ENCODE measurements at regions not wholly inside any gene's neighbourhood (a gene's known extent, or its start where the extent isn't known, plus 50 kb on each side); places are given as distances from the start of the nearest gene placed in this dataset.

DNA sequence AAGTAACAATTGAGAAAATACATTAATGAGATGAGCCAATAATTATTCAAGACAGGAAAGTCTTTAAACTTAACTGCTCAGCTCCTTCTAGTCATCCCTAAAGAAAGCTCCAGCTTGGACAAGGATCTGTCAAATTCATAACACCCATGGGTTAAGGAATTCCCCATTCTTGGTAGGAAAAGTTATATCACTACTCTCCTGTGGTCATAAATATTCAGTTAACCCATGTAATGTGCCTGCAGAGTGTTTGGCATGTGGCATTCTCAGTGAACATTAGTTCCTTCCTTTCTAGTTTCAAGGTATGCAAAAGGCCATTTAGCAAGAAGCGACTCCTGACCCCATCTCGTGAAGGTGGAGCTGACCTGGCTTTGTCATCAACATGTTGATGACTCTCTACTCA lies 76.7 kb upstream of the VCAM1 start:
- Histone ChIP-seq H3K4me2 (ENCODE audit: insufficient read depth, low read length, poor library complexity, severe bottlenecking) (no peak overlapping the region), H3K9ac (ENCODE audit: low read depth, low read length, poor library complexity) (no peak overlapping the region), H3K18ac (ENCODE audit: low read length) (no peak overlapping the region), H2BK5ac (ENCODE audit: low read length) (no peak overlapping the region), H2AK5ac (ENCODE audit: low read depth, low read length) (no peak overlapping the region), H3K4me3 (ENCODE audit: low read length in 2 of 2) (no peak overlapping the region), H3K9me3 (replicated peaks in 1 of 2; ENCODE audit: control insufficient read depth in 2 of 2, insufficient read depth in 1 of 2, low read depth in 1 of 2, low read length in 2 of 2) (peaks cover 0 to 3% of the 10 kb centered on the region in 2 donors), H3K27ac (replicated peaks; ENCODE audit: low read length) (no peak overlapping the region), H3K27me3 (ENCODE audit: control insufficient read depth in 3 of 3, insufficient read depth in 3 of 3, low read depth in 1 of 3, low read length in 3 of 3) (no peaks in the 10 kb centered on the region), H3K36me3 (replicated peaks in 1 of 2; ENCODE audit: control insufficient read depth in 2 of 2, insufficient read depth in 2 of 2, low read length in 2 of 2) (no peaks in the 10 kb centered on the region), H2BK12ac (ENCODE audit: low read length) (no peak overlapping the region), H2AFZ (ENCODE audit: low read length) (no peak overlapping the region), H2BK120ac (ENCODE audit: low read depth, low read length) (no peak overlapping the region), H3K14ac (ENCODE audit: low read length) (no peak overlapping the region), H2BK15ac (ENCODE audit: low read length) (no peak overlapping the region), H4K8ac (ENCODE audit: low read depth, low read length) (no peak overlapping the region), H3K4ac (ENCODE audit: low read length) (no peak overlapping the region), H4K91ac (ENCODE audit: low read depth, low read length, poor library complexity) (no peak overlapping the region), H3K23ac (ENCODE audit: low read depth, low read length, poor library complexity) (no peak overlapping the region), H3K4me1 (ENCODE audit: control insufficient read depth in 2 of 2, insufficient read depth in 1 of 2, low read depth in 1 of 2, low read length in 2 of 2) (no peaks in the 10 kb centered on the region), H3K79me1 (ENCODE audit: low read depth, low read length) (no peaks in the 10 kb centered on the region)
- no CpG with 5 or more reads among the region's 2 CpGs for WGBS, 2 donors (ENCODE audit: extremely low coverage in 2 of 2, insufficient read length in 2 of 2, insufficient replicate concordance in 1 of 2)
- DNase-seq (ENCODE audit: low spot score), result no peak

GRCh38 chr1:100643471-100644196 lies 75.9 kb upstream of the VCAM1 start:
- no peak overlapping the region for H3K4me3 ChIP-seq (ENCODE audit: low read length in 2 of 2)
- no peaks in the 10 kb centered on the region for H3K4me1 ChIP-seq (ENCODE audit: control insufficient read depth in 2 of 2, insufficient read depth in 1 of 2, low read depth in 1 of 2, low read length in 2 of 2)
- H3K14ac ChIP-seq (ENCODE audit: low read length), result no peak overlapping the region
- H2AK5ac ChIP-seq (ENCODE audit: low read depth, low read length), result no peak overlapping the region
- no peak overlapping the region for H4K91ac ChIP-seq (ENCODE audit: low read depth, low read length, poor library complexity)
- H2BK5ac ChIP-seq (ENCODE audit: low read length), result no peak overlapping the region
- H4K8ac ChIP-seq (ENCODE audit: low read depth, low read length), result no peak overlapping the region
- no peak overlapping the region for H3K18ac ChIP-seq (ENCODE audit: low read length)
- H3K79me1 ChIP-seq (ENCODE audit: low read depth, low read length), result no peaks in the 10 kb centered on the region
- WGBS, 2 donors (ENCODE audit: extremely low coverage in 2 of 2, insufficient read length in 2 of 2, insufficient replicate concordance in 1 of 2), result no CpG with 5 or more reads among the region's 4 CpGs
- H3K27ac ChIP-seq (replicated peaks; ENCODE audit: low read length), result no peak overlapping the region
- H3K9ac ChIP-seq (ENCODE audit: low read depth, low read length, poor library complexity), result no peak overlapping the region
- no peaks in the 10 kb centered on the region for H3K36me3 ChIP-seq (replicated peaks in 1 of 2; ENCODE audit: control insufficient read depth in 2 of 2, insufficient read depth in 2 of 2, low read length in 2 of 2)
- no peak overlapping the region for H2BK15ac ChIP-seq (ENCODE audit: low read length)
- H3K4ac ChIP-seq (ENCODE audit: low read length), result no peak overlapping the region
- H3K4me2 ChIP-seq (ENCODE audit: insufficient read depth, low read length, poor library complexity, severe bottlenecking), result no peak overlapping the region
- H2BK12ac ChIP-seq (ENCODE audit: low read length), result no peak overlapping the region
- no peak overlapping the region for H3K23ac ChIP-seq (ENCODE audit: low read depth, low read length, poor library complexity)
- no peak overlapping the region for H2AFZ ChIP-seq (ENCODE audit: low read length)
- H3K27me3 ChIP-seq (ENCODE audit: control insufficient read depth in 3 of 3, insufficient read depth in 3 of 3, low read depth in 1 of 3, low read length in 3 of 3), result no peaks in the 10 kb centered on the region
- no peak overlapping the region for H2BK120ac ChIP-seq (ENCODE audit: low read depth, low read length)
- H3K9me3 ChIP-seq (replicated peaks in 1 of 2; ENCODE audit: control insufficient read depth in 2 of 2, insufficient read depth in 1 of 2, low read depth in 1 of 2, low read length in 2 of 2), result peaks cover 0 to 3% of the 10 kb centered on the region in 2 donors
- no peak for DNase-seq (ENCODE audit: low spot score)

DNA sequence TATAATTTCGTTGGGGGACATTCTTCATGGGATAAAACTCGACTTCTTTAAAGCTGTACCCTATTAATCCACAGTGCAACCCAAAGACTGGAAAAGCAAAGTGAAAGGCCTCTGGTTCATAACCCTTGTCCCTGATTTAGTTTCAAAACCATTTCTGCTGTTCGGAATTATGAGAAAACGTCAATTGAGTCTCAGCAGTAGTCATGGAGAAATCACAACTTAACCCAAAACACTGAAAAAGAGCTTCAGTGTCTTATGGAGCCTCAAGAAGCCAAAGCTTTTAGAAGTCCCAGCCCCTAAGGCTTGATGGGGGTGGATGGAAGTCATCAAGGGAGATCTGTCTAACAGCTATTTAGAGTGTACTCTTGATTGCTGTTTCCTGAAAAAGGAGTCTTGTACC lies 73.5 kb upstream of the VCAM1 start:
- Histone ChIP-seq H3K27me3 (ENCODE audit: control insufficient read depth in 3 of 3, insufficient read depth in 3 of 3, low read depth in 1 of 3, low read length in 3 of 3) (no peaks in the 10 kb centered on the region), H2BK5ac (ENCODE audit: low read length) (no peak overlapping the region), H2AFZ (ENCODE audit: low read length) (no peak overlapping the region), H2BK120ac (ENCODE audit: low read depth, low read length) (no peak overlapping the region), H3K27ac (replicated peaks; ENCODE audit: low read length) (no peak overlapping the region), H3K36me3 (replicated peaks in 1 of 2; ENCODE audit: control insufficient read depth in 2 of 2, insufficient read depth in 2 of 2, low read length in 2 of 2) (no peaks in the 10 kb centered on the region), H3K4me1 (ENCODE audit: control insufficient read depth in 2 of 2, insufficient read depth in 1 of 2, low read depth in 1 of 2, low read length in 2 of 2) (no peaks in the 10 kb centered on the region), H3K4me2 (ENCODE audit: insufficient read depth, low read length, poor library complexity, severe bottlenecking) (no peak overlapping the region), H3K14ac (ENCODE audit: low read length) (no peak overlapping the region), H2BK15ac (ENCODE audit: low read length) (no peak overlapping the region), H3K23ac (ENCODE audit: low read depth, low read length, poor library complexity) (no peak overlapping the region), H3K79me1 (ENCODE audit: low read depth, low read length) (no peaks in the 10 kb centered on the region), H3K9me3 (replicated peaks in 1 of 2; ENCODE audit: control insufficient read depth in 2 of 2, insufficient read depth in 1 of 2, low read depth in 1 of 2, low read length in 2 of 2) (peaks cover 0 to 2% of the 10 kb centered on the region in 2 donors), H4K91ac (ENCODE audit: low read depth, low read length, poor library complexity) (no peak overlapping the region), H2AK5ac (ENCODE audit: low read depth, low read length) (no peak overlapping the region), H3K4me3 (ENCODE audit: low read length in 2 of 2) (no peak overlapping the region), H3K9ac (ENCODE audit: low read depth, low read length, poor library complexity) (no peak overlapping the region), H3K4ac (ENCODE audit: low read length) (no peak overlapping the region), H2BK12ac (ENCODE audit: low read length) (no peak overlapping the region), H3K18ac (ENCODE audit: low read length) (no peak overlapping the region), H4K8ac (ENCODE audit: low read depth, low read length) (no peak overlapping the region)
- DNase-seq (ENCODE audit: low spot score), result no peak
- no CpG with 5 or more reads among the region's 4 CpGs for WGBS, 2 donors (ENCODE audit: extremely low coverage in 2 of 2, insufficient read length in 2 of 2, insufficient replicate concordance in 1 of 2)

DNA sequence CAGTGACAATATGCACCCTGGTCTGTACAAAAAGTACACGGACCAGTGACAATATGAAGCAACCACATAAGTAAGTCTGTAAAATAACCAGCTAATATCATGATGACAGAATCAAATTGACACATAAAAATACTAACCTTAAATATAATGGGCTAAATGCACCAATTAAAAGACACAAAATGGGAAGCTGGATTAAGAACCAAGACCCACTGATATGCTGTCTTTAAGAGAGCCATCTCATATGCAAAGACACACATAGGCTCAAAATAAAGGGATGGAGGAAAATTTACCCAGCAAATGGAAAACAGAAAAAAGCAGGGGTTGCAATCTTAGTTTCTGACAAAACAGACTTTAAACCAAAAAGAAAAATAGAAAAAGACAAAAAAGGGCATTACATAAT lies 70.4 kb upstream of the VCAM1 start:
- H2BK5ac ChIP-seq (ENCODE audit: low read length), result no peak overlapping the region
- H2AFZ ChIP-seq (ENCODE audit: low read length), result no peak overlapping the region
- no peak overlapping the region for H2AK5ac ChIP-seq (ENCODE audit: low read depth, low read length)
- no peaks in the 10 kb centered on the region for H3K4me1 ChIP-seq (ENCODE audit: control insufficient read depth in 2 of 2, insufficient read depth in 1 of 2, low read depth in 1 of 2, low read length in 2 of 2)
- no peak overlapping the region for H4K8ac ChIP-seq (ENCODE audit: low read depth, low read length)
- no peak overlapping the region for H3K18ac ChIP-seq (ENCODE audit: low read length)
- no peak overlapping the region for H2BK12ac ChIP-seq (ENCODE audit: low read length)
- no peak for DNase-seq (ENCODE audit: low spot score)
- H2BK120ac ChIP-seq (ENCODE audit: low read depth, low read length), result no peak overlapping the region
- no peak overlapping the region for H2BK15ac ChIP-seq (ENCODE audit: low read length)
- H3K9ac ChIP-seq (ENCODE audit: low read depth, low read length, poor library complexity), result no peak overlapping the region
- H3K4me2 ChIP-seq (ENCODE audit: insufficient read depth, low read length, poor library complexity, severe bottlenecking), result no peak overlapping the region
- H4K91ac ChIP-seq (ENCODE audit: low read depth, low read length, poor library complexity), result no peak overlapping the region
- H3K4me3 ChIP-seq (ENCODE audit: low read length in 2 of 2), result no peak overlapping the region
- no peak overlapping the region for H3K23ac ChIP-seq (ENCODE audit: low read depth, low read length, poor library complexity)
- no peaks in the 10 kb centered on the region for H3K79me1 ChIP-seq (ENCODE audit: low read depth, low read length)
- no CpG with 5 or more reads among the region's 1 CpG for WGBS, 2 donors (ENCODE audit: extremely low coverage in 2 of 2, insufficient read length in 2 of 2, insufficient replicate concordance in 1 of 2)
- H3K14ac ChIP-seq (ENCODE audit: low read length), result no peak overlapping the region
- H3K36me3 ChIP-seq (replicated peaks in 1 of 2; ENCODE audit: control insufficient read depth in 2 of 2, insufficient read depth in 2 of 2, low read length in 2 of 2), result no peaks in the 10 kb centered on the region
- peaks cover 0 to 2% of the 10 kb centered on the region in 2 donors for H3K9me3 ChIP-seq (replicated peaks in 1 of 2; ENCODE audit: control insufficient read depth in 2 of 2, insufficient read depth in 1 of 2, low read depth in 1 of 2, low read length in 2 of 2)
- H3K27ac ChIP-seq (replicated peaks; ENCODE audit: low read length), result no peak overlapping the region
- H3K4ac ChIP-seq (ENCODE audit: low read length), result no peak overlapping the region
- H3K27me3 ChIP-seq (ENCODE audit: control insufficient read depth in 3 of 3, insufficient read depth in 3 of 3, low read depth in 1 of 3, low read length in 3 of 3), result no peaks in the 10 kb centered on the region

Measured in neuronal stem cell (in vitro differentiated cells).